Epithelial cell of prostate (primary cell): ENCODE measurements at regions not wholly inside any gene's neighbourhood (a gene's known extent, or its start where the extent isn't known, plus 50 kb on each side); places are given as distances from the start of the nearest gene placed in this dataset.
"Not testable (repeated sequence)": the region's sequence is repeated elsewhere in the genome, so short reads cannot be mapped to it uniquely, and the experiment has no call there.

Experiments
- DNase-seq: peaks from one replicate; pipeline ENCODE4 v3.0.0-alpha.2; 2011; ENCODE audit warnings: low read depth, low spot score
- H3K27ac ChIP-seq: fragments of 450-650 bp; 2 replicates; pipeline ENCODE4 v1.5.1; 2017; ENCODE audit warnings: mild to moderate bottlenecking

GRCh38 chr15:95669146-95669922 is 661.2 kb upstream of the NR2F2 start:
- H3K27ac ChIP-seq, result no peak overlapping the region
- no peak for DNase-seq

GRCh38 chr15:95674031-95674430 is 656.5 kb upstream of the NR2F2 start:
- H3K27ac ChIP-seq, result no peak overlapping the region
- no peak for DNase-seq

GRCh38 chr15:95676500-95676899 is 654.0 kb upstream of the NR2F2 start:
- H3K27ac ChIP-seq, result no peak overlapping the region
- DNase-seq, result no peak

- DNase-seq, result no peak
- no peak overlapping the region for H3K27ac ChIP-seq
These were observed 650.5 kb upstream of the NR2F2 start for GRCh38 chr15:95679847-95680582.

GRCh38 chr15:95680728-95681127 is 649.8 kb upstream of the NR2F2 start:
- no peak for DNase-seq
- H3K27ac ChIP-seq, result no peak overlapping the region

GRCh38 chr15:95681836-95682544 is 648.5 kb upstream of the NR2F2 start:
- no peak for DNase-seq

GRCh38 chr15:95684126-95684525 is 646.4 kb upstream of the NR2F2 start:
- DNase-seq, result no peak
- peak overlapping the region; percentile 69 for H3K27ac ChIP-seq

More at GRCh38 chr15:95681836-95682544, 648.5 kb upstream of the NR2F2 start:
- H3K27ac ChIP-seq, result no peak overlapping the region

- DNase-seq, result peak; percentile 56
- peak overlapping the region; percentile 69 for H3K27ac ChIP-seq
These were observed 645.8 kb upstream of the NR2F2 start for GRCh38 chr15:95684693-95685115.

- no peak for DNase-seq
These were observed 643.4 kb upstream of the NR2F2 start for GRCh38 chr15:95687061-95687460.

GRCh38 chr15:95687686-95688085 is 642.8 kb upstream of the NR2F2 start:
- DNase-seq, result no peak
- H3K27ac ChIP-seq, result no peak overlapping the region

More at GRCh38 chr15:95687061-95687460, 643.4 kb upstream of the NR2F2 start:
- no peak overlapping the region for H3K27ac ChIP-seq

- peak overlapping the region; percentile 42 for H3K27ac ChIP-seq
- DNase-seq, result no peak
These were observed 639.7 kb upstream of the NR2F2 start for GRCh38 chr15:95690631-95691340.

- no peak overlapping the region for H3K27ac ChIP-seq
- DNase-seq, result no peak
These were observed 636.6 kb upstream of the NR2F2 start for GRCh38 chr15:95693917-95694316.

- DNase-seq, result no peak
- H3K27ac ChIP-seq, result no peak overlapping the region
These were observed 632.3 kb upstream of the NR2F2 start for GRCh38 chr15:95698230-95698629.

GRCh38 chr15:95698951-95699350 is 631.5 kb upstream of the NR2F2 start:
- DNase-seq, result no peak
- no peak overlapping the region for H3K27ac ChIP-seq

GRCh38 chr15:95699578-95699977 is 630.9 kb upstream of the NR2F2 start:
- H3K27ac ChIP-seq, result no peak overlapping the region
- no peak for DNase-seq

- not testable (repeated sequence) for DNase-seq, H3K27ac ChIP-seq
These were observed 629.8 kb upstream of the NR2F2 start for GRCh38 chr15:95700692-95701091.

GRCh38 chr15:95701410-95701809 is 629.1 kb upstream of the NR2F2 start:
- H3K27ac ChIP-seq, result no peak overlapping the region
- DNase-seq, result no peak

- H3K27ac ChIP-seq, result no peak overlapping the region
- DNase-seq, result no peak
These were observed 620.4 kb upstream of the NR2F2 start for GRCh38 chr15:95709959-95710695.

- no peak for DNase-seq
- no peak overlapping the region for H3K27ac ChIP-seq
These were observed 617.7 kb upstream of the NR2F2 start for GRCh38 chr15:95712785-95713184.

- DNase-seq, result no peak
- H3K27ac ChIP-seq, result no peak overlapping the region
These were observed 617.2 kb upstream of the NR2F2 start for GRCh38 chr15:95713324-95713723.
